ENCODE measurements at regions not wholly inside any gene's neighbourhood (a gene's known extent, or its start where the extent isn't known, plus 50 kb on each side); places are given as distances from the start of the nearest gene placed in this dataset.

GRCh38 chr3:16121391-16121790 lies 53.1 kb upstream of the GALNT15 start:
- Histone ChIP-seq H3K9me3 (ENCODE audit: control extremely low read depth in 1 of 3, control insufficient read depth in 2 of 3, insufficient read depth in 1 of 3, low read length in 2 of 3) (no peaks in the 10 kb centered on the region), H4K20me1 (ENCODE audit: control insufficient read depth, insufficient read depth, low read length, poor library complexity, severe bottlenecking) (no peaks in the 10 kb centered on the region), H3K4me1 (ENCODE audit: control insufficient read depth in 2 of 2, insufficient read depth in 2 of 2, low read length in 2 of 2) (no peaks in the 10 kb centered on the region), H3K36me3 (replicated peaks in 1 of 2; ENCODE audit: control extremely low read depth in 1 of 2, control insufficient read depth in 1 of 2, extremely low read depth in 1 of 2, insufficient read depth in 2 of 2, low read length in 1 of 2) (no peaks in the 10 kb centered on the region), H3K27me3 (replicated peaks in 1 of 4; ENCODE audit: control extremely low read depth in 1 of 4, control insufficient read depth in 3 of 4, insufficient read depth in 4 of 4, low read length in 3 of 4) (no peaks in the 10 kb centered on the region), H3K4me2 (replicated peaks; ENCODE audit: low read depth, low read length, poor library complexity, severe bottlenecking) (no peak overlapping the region), H3K4me3 (ENCODE audit: control extremely low read depth in 1 of 5, extremely low read depth in 1 of 5, insufficient read depth in 1 of 5, low read depth in 2 of 5, low read length in 4 of 5) (no peak overlapping the region), H3K9ac (ENCODE audit: low read length) (no peak overlapping the region), H3K27ac (ENCODE audit: low read length in 2 of 2) (no peak overlapping the region), H3K79me2 (ENCODE audit: control insufficient read depth, insufficient read depth, low read length) (no peaks in the 10 kb centered on the region), H2AFZ (ENCODE audit: insufficient read depth, low read depth, low read length, poor library complexity, severe bottlenecking) (no peak overlapping the region)
- no peak for TF ChIP-seq CTCF (IDR thresholded peaks at IDR 0.05)
- no peak for TF ChIP-seq EZH2 (IDR thresholded peaks at IDR 0.05; ENCODE audit: borderline replicate concordance, insufficient read depth, low read depth, low read length, poor library complexity, severe bottlenecking)
- intact Hi-C loops (cut with micrococcal nuclease), result no loop called here
- Mint-ChIP-seq H3K27ac (no peak overlapping the region), H3K27me3 (peaks cover 4% of the 10 kb centered on the region), H3K9me3 (ENCODE audit: insufficient read depth) (no peaks in the 10 kb centered on the region), H3K4me3 (no peak overlapping the region), H3K4me1 (no peaks in the 10 kb centered on the region)
- ChIA-PET POLR2A (no interaction called here), CTCF (no interaction called here)
- 50% methylated on average over 1 of the region's 1 CpG for WGBS (ENCODE audit: insufficient coverage)
- ATAC-seq (ENCODE audit: low read depth) (no peak), DNase-seq (no peak)

DNA sequence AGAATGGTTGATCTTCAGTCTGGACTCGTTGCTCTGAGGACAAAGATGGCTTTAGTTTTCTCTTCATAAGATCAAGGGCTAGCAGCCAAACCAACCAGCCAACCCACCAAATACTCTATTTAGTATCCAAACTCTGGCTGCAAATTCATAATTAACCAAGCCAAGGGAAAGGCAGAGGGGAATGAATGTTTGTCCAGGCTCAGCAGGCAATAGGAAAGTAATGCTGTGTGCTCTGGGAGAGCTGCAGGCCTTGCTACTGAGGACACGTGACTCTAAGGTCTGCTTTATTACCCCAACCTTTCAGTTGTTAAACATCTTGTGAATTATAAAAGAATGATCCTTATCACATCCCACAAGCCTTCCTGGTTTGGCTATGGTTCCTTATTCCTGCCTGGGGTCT lies 52.3 kb upstream of the GALNT15 start:
- no peak overlapping the region for H3K4me3 Mint-ChIP-seq
- Histone ChIP-seq H3K9me3 (ENCODE audit: control extremely low read depth in 1 of 3, control insufficient read depth in 2 of 3, insufficient read depth in 1 of 3, low read length in 2 of 3) (no peaks in the 10 kb centered on the region), H3K79me2 (ENCODE audit: control insufficient read depth, insufficient read depth, low read length) (no peaks in the 10 kb centered on the region), H4K20me1 (ENCODE audit: control insufficient read depth, insufficient read depth, low read length, poor library complexity, severe bottlenecking) (no peaks in the 10 kb centered on the region), H3K4me2 (replicated peaks; ENCODE audit: low read depth, low read length, poor library complexity, severe bottlenecking) (no peak overlapping the region), H3K4me1 (ENCODE audit: control insufficient read depth in 2 of 2, insufficient read depth in 2 of 2, low read length in 2 of 2) (no peaks in the 10 kb centered on the region), H3K36me3 (replicated peaks in 1 of 2; ENCODE audit: control extremely low read depth in 1 of 2, control insufficient read depth in 1 of 2, extremely low read depth in 1 of 2, insufficient read depth in 2 of 2, low read length in 1 of 2) (no peaks in the 10 kb centered on the region), H2AFZ (ENCODE audit: insufficient read depth, low read depth, low read length, poor library complexity, severe bottlenecking) (no peak overlapping the region), H3K9ac (ENCODE audit: low read length) (no peak overlapping the region), H3K4me3 (ENCODE audit: control extremely low read depth in 1 of 5, extremely low read depth in 1 of 5, insufficient read depth in 1 of 5, low read depth in 2 of 5, low read length in 4 of 5) (no peak overlapping the region), H3K27ac (ENCODE audit: low read length in 2 of 2) (no peak overlapping the region), H3K27me3 (replicated peaks in 1 of 4; ENCODE audit: control extremely low read depth in 1 of 4, control insufficient read depth in 3 of 4, insufficient read depth in 4 of 4, low read length in 3 of 4) (no peaks in the 10 kb centered on the region)
- ATAC-seq (ENCODE audit: low read depth) (no peak), DNase-seq (no peak)
- POLR2A ChIA-PET, result no interaction called here
- H3K9me3 Mint-ChIP-seq (ENCODE audit: insufficient read depth), result no peaks in the 10 kb centered on the region
- H3K27me3 Mint-ChIP-seq, result peaks cover 4% of the 10 kb centered on the region
- intact Hi-C loops (cut with micrococcal nuclease), result no loop called here
- no peaks in the 10 kb centered on the region for H3K4me1 Mint-ChIP-seq
- 75% methylated on average over 1 of the region's 2 CpGs for WGBS (ENCODE audit: insufficient coverage)
- no peak for TF ChIP-seq CTCF (IDR thresholded peaks at IDR 0.05)
- no peak for TF ChIP-seq EZH2 (IDR thresholded peaks at IDR 0.05; ENCODE audit: borderline replicate concordance, insufficient read depth, low read depth, low read length, poor library complexity, severe bottlenecking)
- CTCF ChIA-PET, result no interaction called here
- no peak overlapping the region for H3K27ac Mint-ChIP-seq
